ELF-1 (cell line): ENCODE measurements at regions not wholly inside any gene's neighbourhood (a gene's known extent, or its start where the extent isn't known, plus 50 kb on each side); places are given as distances from the start of the nearest gene placed in this dataset.

Experiments used
- DNase-seq: peaks from one replicate; pipeline ENCODE4 v3.0.0-alpha.2; 2016; ENCODE audit warnings: low read depth, low spot score

DNA sequence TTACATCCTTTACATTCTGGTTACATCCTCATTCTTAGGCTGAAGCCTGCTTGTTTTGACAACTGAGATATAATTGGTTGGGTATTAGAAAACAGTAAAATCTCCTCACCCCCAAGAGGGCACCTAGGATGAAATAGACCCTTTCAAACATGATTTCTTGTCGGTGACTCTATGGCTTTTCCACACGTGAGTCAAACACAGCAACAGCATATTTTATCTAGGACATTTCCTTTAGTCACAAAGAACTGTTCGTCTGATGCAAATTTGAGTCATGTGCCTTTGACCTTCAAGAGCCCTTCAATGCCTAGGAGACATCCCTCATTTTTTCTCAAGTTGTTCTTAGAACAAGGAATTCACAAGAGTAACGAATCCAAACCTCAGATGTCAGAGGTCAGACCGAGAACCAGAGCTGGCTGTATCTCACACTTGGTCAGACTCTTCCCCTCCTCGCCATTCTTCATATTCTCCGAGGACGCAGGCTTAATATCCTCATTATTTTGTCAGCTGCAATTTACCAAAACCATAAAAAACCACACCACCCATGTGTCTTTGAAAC is 60.5 kb upstream of the ALKAL2 start:
- DNase-seq: no peak

GRCh38 chr2:344811-345210 is 56.9 kb upstream of the ALKAL2 start:
- DNase-seq: no peak

DNA sequence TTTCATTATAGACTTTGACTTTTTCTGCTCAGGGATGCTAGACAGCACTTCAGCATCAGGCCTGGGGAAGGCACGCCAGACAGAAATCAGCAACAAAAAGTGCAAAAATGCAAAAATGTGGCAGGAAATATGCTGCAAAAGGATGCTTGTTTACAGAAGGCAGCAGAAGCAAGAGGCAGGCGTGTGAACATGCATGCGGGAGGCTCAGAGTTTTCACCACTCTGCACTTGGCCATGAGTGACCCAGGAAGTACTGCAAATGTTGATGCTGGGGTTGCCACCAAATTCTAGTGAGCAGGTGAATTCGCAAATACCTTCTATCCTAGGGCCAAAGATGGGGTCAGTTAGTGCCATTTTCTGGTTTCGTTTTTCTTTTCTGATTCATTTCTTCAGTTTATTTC is 55.5 kb upstream of the ALKAL2 start:
- no peak for DNase-seq

- DNase-seq: no peak
Measured at GRCh38 chr2:341912-342311, 54.0 kb upstream of the ALKAL2 start.

DNA sequence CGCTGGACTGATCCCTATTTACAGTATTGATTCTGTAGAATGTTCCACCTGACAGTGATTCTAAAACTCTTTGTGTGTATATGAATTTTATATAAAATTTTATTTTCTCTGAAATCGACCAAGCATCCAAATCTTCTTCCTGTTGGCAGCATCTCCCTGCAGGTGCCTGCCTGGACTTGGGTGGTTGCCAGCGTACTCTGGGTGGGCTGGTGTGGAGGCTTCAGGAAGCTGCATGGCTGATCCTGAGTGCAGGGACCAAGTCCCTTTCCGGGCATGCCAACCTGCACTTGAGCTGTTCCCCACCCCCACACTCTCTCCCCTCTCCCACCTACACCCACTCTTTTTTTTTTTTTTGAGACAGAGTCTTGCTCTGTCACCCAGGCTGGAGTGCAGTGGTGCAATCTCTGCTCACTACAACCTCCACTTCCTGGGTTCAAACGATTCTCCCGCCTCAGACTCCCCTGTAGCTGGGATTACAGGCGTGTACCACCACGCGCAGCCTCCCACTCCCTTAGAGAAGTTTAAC is 53.2 kb upstream of the ALKAL2 start:
- DNase-seq: no peak
